HS-27A (cell line): ENCODE measurements at regions not wholly inside any gene's neighbourhood (a gene's known extent, or its start where the extent isn't known, plus 50 kb on each side); places are given as distances from the start of the nearest gene placed in this dataset.
"Not testable (repeated sequence)": the region's sequence is repeated elsewhere in the genome, so short reads cannot be mapped to it uniquely, and the experiment has no call there.

ENCODE experiments used
- DNase-seq: peaks from one replicate; pipeline ENCODE4 v3.0.0-alpha.2; 2012; ENCODE audit warnings: low read depth, missing footprints

GRCh38 chrX:128769495-128769894, 717.3 kb upstream of the ACTRT1 start:
- no peak for DNase-seq

GRCh38 chrX:128759745-128760144, 707.5 kb upstream of the ACTRT1 start:
- no peak for DNase-seq

GRCh38 chrX:128759177-128759576, 707.0 kb upstream of the ACTRT1 start:
- no peak for DNase-seq

- no peak for DNase-seq
Measured at GRCh38 chrX:128754130-128754529, 701.9 kb upstream of the ACTRT1 start.

- DNase-seq = no peak
Measured at GRCh38 chrX:128739539-128739938, 687.3 kb upstream of the ACTRT1 start.

- no peak for DNase-seq
Measured at GRCh38 chrX:128728943-128729342, 676.7 kb upstream of the ACTRT1 start.

GRCh38 chrX:128717635-128718578, 665.7 kb upstream of the ACTRT1 start:
- DNase-seq = no peak

GRCh38 chrX:128714425-128714824, 662.2 kb upstream of the ACTRT1 start:
- DNase-seq = no peak

GRCh38 chrX:128699716-128700285, 647.6 kb upstream of the ACTRT1 start:
- DNase-seq = no peak

GRCh38 chrX:128698573-128699181, 646.5 kb upstream of the ACTRT1 start:
- no peak for DNase-seq

- DNase-seq = no peak
Measured at GRCh38 chrX:128691872-128692271, 639.7 kb upstream of the ACTRT1 start.

- DNase-seq = no peak
Measured at GRCh38 chrX:128685387-128685786, 633.2 kb upstream of the ACTRT1 start.

- DNase-seq = no peak
Measured at GRCh38 chrX:128676651-128677050, 624.4 kb upstream of the ACTRT1 start.

GRCh38 chrX:128674326-128675086, 622.3 kb upstream of the ACTRT1 start:
- DNase-seq = not testable (repeated sequence)

GRCh38 chrX:128664211-128664610, 612.0 kb upstream of the ACTRT1 start:
- no peak for DNase-seq

- DNase-seq = no peak
Measured at GRCh38 chrX:128653524-128654060, 601.4 kb upstream of the ACTRT1 start.

- DNase-seq = no peak
Measured at GRCh38 chrX:128650326-128650725, 598.1 kb upstream of the ACTRT1 start.

GRCh38 chrX:128634754-128635153, 582.6 kb upstream of the ACTRT1 start:
- DNase-seq = no peak

GRCh38 chrX:128623361-128623760, 571.2 kb upstream of the ACTRT1 start:
- DNase-seq = no peak

GRCh38 chrX:128622296-128622695, 570.1 kb upstream of the ACTRT1 start:
- DNase-seq = no peak

GRCh38 chrX:128619490-128619889, 567.3 kb upstream of the ACTRT1 start:
- no peak for DNase-seq

GRCh38 chrX:128616933-128617332, 564.7 kb upstream of the ACTRT1 start:
- DNase-seq = no peak
